ENCODE measurements at regions not wholly inside any gene's neighbourhood (a gene's known extent, or its start where the extent isn't known, plus 50 kb on each side); places are given as distances from the start of the nearest gene placed in this dataset.
"Not testable (repeated sequence)": the region's sequence is repeated elsewhere in the genome, so short reads cannot be mapped to it uniquely, and the experiment has no call there.

GRCh38 chr6:74256781-74257180 is 560.8 kb downstream of the CD109 start:
- FAIRE-seq (no peak), DNase-seq (ENCODE audit: insufficient read length, low spot score) (no peak)

- no peak for DNase-seq (ENCODE audit: insufficient read length, low spot score)
- FAIRE-seq, result no peak
These were observed 560.4 kb downstream of the CD109 start for GRCh38 chr6:74256381-74256780.

GRCh38 chr6:74255007-74255406 is 559.0 kb downstream of the CD109 start:
- not testable (repeated sequence) for FAIRE-seq; DNase-seq (ENCODE audit: insufficient read length, low spot score)

- DNase-seq (ENCODE audit: insufficient read length, low spot score); FAIRE-seq: not testable (repeated sequence)
These were observed 558.1 kb downstream of the CD109 start for GRCh38 chr6:74254147-74254546.

- no peak for FAIRE-seq
- no peak for DNase-seq (ENCODE audit: insufficient read length, low spot score)
These were observed 557.3 kb downstream of the CD109 start for GRCh38 chr6:74253261-74253660.

GRCh38 chr6:74250161-74250818 is 554.3 kb downstream of the CD109 start:
- FAIRE-seq (no peak), DNase-seq (ENCODE audit: insufficient read length, low spot score) (no peak)

- FAIRE-seq (no peak), DNase-seq (ENCODE audit: insufficient read length, low spot score) (no peak)
These were observed 553.7 kb downstream of the CD109 start for GRCh38 chr6:74249658-74250057.

GRCh38 chr6:74248966-74249365 is 553.0 kb downstream of the CD109 start:
- FAIRE-seq (no peak), DNase-seq (ENCODE audit: insufficient read length, low spot score) (no peak)

- no peak for FAIRE-seq
- no peak for DNase-seq (ENCODE audit: insufficient read length, low spot score)
These were observed 526.8 kb downstream of the CD109 start for GRCh38 chr6:74222768-74223333.

- FAIRE-seq, result no peak
- DNase-seq (ENCODE audit: insufficient read length, low spot score), result no peak
These were observed 518.0 kb downstream of the CD109 start for GRCh38 chr6:74213995-74214394.

- DNase-seq (ENCODE audit: insufficient read length, low spot score) (no peak), FAIRE-seq (no peak)
These were observed 512.2 kb downstream of the CD109 start for GRCh38 chr6:74208239-74208638.

GRCh38 chr6:74199215-74199915 is 503.4 kb downstream of the CD109 start:
- DNase-seq (ENCODE audit: insufficient read length, low spot score) (no peak), FAIRE-seq (no peak)

- FAIRE-seq (no peak), DNase-seq (ENCODE audit: insufficient read length, low spot score) (no peak)
These were observed 501.3 kb downstream of the CD109 start for GRCh38 chr6:74197310-74197709.

GRCh38 chr6:74187811-74188210 is 491.8 kb downstream of the CD109 start:
- FAIRE-seq, result no peak

GRCh38 chr6:74182992-74183391 is 487.0 kb downstream of the CD109 start:
- no peak for FAIRE-seq
- DNase-seq (ENCODE audit: insufficient read length, low spot score), result no peak

More at GRCh38 chr6:74187811-74188210, 491.8 kb downstream of the CD109 start:
- no peak for DNase-seq (ENCODE audit: insufficient read length, low spot score)

GRCh38 chr6:74181471-74181870 is 485.5 kb downstream of the CD109 start:
- DNase-seq (ENCODE audit: insufficient read length, low spot score) (no peak), FAIRE-seq (no peak)

- DNase-seq (ENCODE audit: insufficient read length, low spot score), result no peak
- no peak for FAIRE-seq
These were observed 481.5 kb downstream of the CD109 start for GRCh38 chr6:74177506-74177905.

- DNase-seq (ENCODE audit: insufficient read length, low spot score), result not testable (repeated sequence)
These were observed 474.5 kb downstream of the CD109 start for GRCh38 chr6:74170550-74170949.

GRCh38 chr6:74170118-74170517 is 474.1 kb downstream of the CD109 start:
- no peak for FAIRE-seq

More at GRCh38 chr6:74170550-74170949, 474.5 kb downstream of the CD109 start:
- not testable (repeated sequence) for FAIRE-seq

GRCh38 chr6:74167976-74168375 is 472.0 kb downstream of the CD109 start:
- FAIRE-seq (no peak), DNase-seq (ENCODE audit: insufficient read length, low spot score) (no peak)

More at GRCh38 chr6:74170118-74170517, 474.1 kb downstream of the CD109 start:
- DNase-seq (ENCODE audit: insufficient read length, low spot score), result peak; percentile 51

- no peak for DNase-seq (ENCODE audit: insufficient read length, low spot score)
- no peak for FAIRE-seq
These were observed 471.5 kb downstream of the CD109 start for GRCh38 chr6:74167511-74167910.

GRCh38 chr6:74166849-74167248 is 470.8 kb downstream of the CD109 start:
- FAIRE-seq, result peak; percentile 9

More at GRCh38 chr6:74166849-74167248, 470.8 kb downstream of the CD109 start:
- DNase-seq (ENCODE audit: insufficient read length, low spot score), result no peak

Measured in HTR-8/SVneo (cell line).